ENCODE measurements at regions not wholly inside any gene's neighbourhood (a gene's known extent, or its start where the extent isn't known, plus 50 kb on each side); places are given as distances from the start of the nearest gene placed in this dataset.

DNA sequence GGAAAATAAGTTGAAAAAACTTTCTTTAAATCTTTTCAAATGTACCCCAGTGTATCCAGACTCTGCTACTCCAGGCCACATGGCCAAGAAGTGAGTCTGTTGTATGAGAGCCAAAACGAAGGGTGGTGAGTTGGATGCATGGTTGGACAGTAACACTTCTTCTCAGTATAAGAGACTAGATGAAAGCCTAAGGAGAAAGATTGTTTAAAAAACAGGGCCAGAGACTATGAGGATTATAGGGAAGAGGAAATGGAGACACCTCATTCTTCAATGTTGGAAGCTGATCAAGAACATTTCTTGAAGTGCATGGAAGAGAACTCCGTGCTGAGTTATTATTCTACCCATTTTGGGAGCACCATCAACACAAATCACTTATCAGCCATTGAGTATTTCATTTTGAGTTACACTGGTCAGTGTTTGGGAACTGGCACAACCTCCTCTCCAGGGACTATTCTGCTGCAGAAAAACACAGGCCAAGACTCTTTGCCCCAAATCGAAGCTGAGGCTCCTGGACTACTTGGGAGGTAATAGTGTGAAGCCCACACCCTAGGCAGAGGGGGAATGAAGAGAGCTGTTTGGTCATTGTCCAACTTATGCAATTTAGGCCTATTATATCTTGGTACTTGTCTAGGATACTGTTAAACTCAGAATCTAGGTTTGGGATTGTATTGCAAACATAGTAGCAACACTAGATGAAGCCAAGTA, 123.0 kb upstream of the SEC61G start:
- no peaks in the 10 kb centered on the region for H3K27me3 ChIP-seq
- no peak overlapping the region for H3K27ac ChIP-seq
- no peak overlapping the region for H3K4me3 ChIP-seq
- H3K4me1 ChIP-seq, result no peaks in the 10 kb centered on the region
- H3K36me3 ChIP-seq, result no peaks in the 10 kb centered on the region
- no peak for DNase-seq
- H3K9me3 ChIP-seq, result no peaks in the 10 kb centered on the region
- TF ChIP-seq, protein P1, sequence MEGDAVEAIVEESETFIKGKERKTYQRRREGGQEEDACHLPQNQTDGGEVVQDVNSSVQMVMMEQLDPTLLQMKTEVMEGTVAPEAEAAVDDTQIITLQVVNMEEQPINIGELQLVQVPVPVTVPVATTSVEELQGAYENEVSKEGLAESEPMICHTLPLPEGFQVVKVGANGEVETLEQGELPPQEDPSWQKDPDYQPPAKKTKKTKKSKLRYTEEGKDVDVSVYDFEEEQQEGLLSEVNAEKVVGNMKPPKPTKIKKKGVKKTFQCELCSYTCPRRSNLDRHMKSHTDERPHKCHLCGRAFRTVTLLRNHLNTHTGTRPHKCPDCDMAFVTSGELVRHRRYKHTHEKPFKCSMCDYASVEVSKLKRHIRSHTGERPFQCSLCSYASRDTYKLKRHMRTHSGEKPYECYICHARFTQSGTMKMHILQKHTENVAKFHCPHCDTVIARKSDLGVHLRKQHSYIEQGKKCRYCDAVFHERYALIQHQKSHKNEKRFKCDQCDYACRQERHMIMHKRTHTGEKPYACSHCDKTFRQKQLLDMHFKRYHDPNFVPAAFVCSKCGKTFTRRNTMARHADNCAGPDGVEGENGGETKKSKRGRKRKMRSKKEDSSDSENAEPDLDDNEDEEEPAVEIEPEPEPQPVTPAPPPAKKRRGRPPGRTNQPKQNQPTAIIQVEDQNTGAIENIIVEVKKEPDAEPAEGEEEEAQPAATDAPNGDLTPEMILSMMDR (IDR thresholded peaks at IDR 0.05), result no peak
- intact Hi-C loops (cut with DNase I; ENCODE audit: low total_unique reads), result no loop called here

DNA sequence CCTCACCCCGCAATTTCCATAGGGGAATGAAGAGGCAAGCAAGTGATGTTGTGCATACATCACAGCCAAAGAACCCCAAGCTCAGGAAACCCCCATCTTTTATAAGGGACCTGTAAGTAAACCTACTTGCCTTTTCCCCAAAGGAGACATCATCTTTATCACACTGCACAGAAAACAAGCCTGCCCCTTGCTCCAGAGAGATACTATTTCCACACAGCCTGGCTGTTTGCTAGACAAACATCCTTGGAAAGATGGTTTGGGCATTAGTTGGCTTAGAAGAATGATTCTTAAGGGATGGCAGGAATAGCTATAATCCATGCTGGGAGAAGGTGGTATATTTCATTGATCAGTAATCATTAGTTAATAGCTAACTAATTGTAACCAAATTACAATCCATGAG, 123.7 kb upstream of the SEC61G start:
- H3K27ac ChIP-seq, result no peak overlapping the region
- H3K36me3 ChIP-seq, result no peaks in the 10 kb centered on the region
- H3K4me3 ChIP-seq, result no peak overlapping the region
- H3K27me3 ChIP-seq, result no peaks in the 10 kb centered on the region
- no peaks in the 10 kb centered on the region for H3K9me3 ChIP-seq
- intact Hi-C loops (cut with DNase I; ENCODE audit: low total_unique reads), result no loop called here
- DNase-seq, result no peak
- H3K4me1 ChIP-seq, result no peaks in the 10 kb centered on the region
- TF ChIP-seq, protein P1 (IDR thresholded peaks at IDR 0.05), result no peak

DNA sequence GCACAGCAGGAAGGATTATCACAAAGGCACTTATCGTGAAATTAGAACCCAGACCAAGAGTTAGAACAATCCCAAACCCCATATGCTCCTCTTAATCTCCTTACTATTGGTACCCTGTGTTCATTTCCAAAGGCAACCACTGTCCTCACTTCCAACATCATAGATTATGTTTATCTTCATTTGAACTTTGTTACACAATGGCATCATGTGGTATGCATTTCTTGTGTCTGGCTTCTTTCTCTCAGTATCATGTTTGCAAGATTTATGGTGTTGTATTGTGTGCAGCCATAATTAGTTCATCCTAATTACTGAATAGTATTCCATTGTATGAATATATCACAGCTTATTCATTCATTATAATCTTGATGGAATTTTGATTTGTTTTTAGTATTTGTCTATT, 124.6 kb upstream of the SEC61G start:
- intact Hi-C loops (cut with DNase I; ENCODE audit: low total_unique reads), result no loop called here
- no peaks in the 10 kb centered on the region for H3K27me3 ChIP-seq
- TF ChIP-seq, protein P1 (IDR thresholded peaks at IDR 0.05), result no peak
- no peak overlapping the region for H3K27ac ChIP-seq
- H3K36me3 ChIP-seq, result no peaks in the 10 kb centered on the region
- H3K4me3 ChIP-seq, result no peak overlapping the region
- H3K4me1 ChIP-seq, result peaks cover 0 to 4% (median 2%) of the 10 kb centered on the region in 4 donors
- H3K9me3 ChIP-seq, result no peaks in the 10 kb centered on the region
- DNase-seq, result no peak

DNA sequence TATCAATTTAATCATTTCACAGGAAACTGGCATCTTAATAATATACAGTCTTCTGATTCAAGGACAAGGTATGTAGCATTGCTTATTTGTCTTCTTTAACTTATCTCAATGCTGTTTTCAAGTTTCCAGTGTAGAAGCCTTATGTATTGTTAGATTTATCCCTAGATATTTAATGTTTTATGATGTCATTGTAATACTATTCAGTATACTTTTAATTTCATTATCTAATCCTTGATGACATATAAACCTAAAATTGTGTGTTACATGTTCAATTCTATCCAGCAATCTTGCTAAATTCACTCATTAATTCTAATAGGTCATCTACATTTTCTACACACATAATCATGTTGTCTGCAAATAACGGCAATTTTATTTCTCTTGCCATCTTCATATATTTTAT, 126.3 kb upstream of the SEC61G start:
- Histone ChIP-seq H3K36me3 (no peaks in the 10 kb centered on the region), H3K27ac (no peak overlapping the region), H3K4me3 (no peak overlapping the region), H3K4me1 (peaks cover 0 to 6% (median 3%) of the 10 kb centered on the region in 4 donors), H3K9me3 (no peaks in the 10 kb centered on the region), H3K27me3 (peaks cover 0 to 3% of the 10 kb centered on the region in 2 donors)
- intact Hi-C loops (cut with DNase I; ENCODE audit: low total_unique reads), result no loop called here
- TF ChIP-seq, protein P1 (IDR thresholded peaks at IDR 0.05), result no peak
- DNase-seq, result no peak

DNA sequence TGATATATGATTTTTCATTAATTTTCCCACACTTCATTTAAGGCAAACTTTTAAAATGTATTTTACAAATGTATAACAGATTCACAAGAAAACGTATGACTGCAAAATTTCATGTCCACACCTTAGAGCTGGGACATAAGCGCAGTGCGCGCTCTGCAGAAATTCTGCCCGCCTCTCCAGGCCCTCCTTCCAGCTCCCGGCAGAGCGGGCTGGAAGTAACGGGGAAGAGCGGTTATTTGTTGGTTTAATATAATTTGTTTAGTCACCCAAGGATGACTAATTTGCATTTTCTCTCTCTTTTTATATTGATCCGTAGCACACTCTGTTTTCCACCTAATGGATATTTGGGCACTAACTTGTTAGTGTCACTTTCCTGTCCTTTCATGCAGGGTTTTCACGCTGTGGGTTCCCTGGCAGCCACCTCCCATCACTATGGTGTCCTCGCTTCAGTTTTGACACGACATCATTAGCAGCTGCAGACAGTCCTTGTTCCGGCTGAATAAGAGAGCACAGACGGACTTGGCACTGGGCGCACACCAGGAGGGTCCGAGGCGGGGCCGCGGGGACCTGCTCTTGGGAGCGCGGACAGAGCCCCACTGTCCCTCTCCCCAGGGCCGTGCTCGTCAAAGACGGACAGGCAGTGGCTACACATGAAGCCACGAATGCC, 129.2 kb upstream of the SEC61G start:
- Histone ChIP-seq H3K36me3 (no peaks in the 10 kb centered on the region), H3K9me3 (no peaks in the 10 kb centered on the region), H3K4me1 (peaks cover 0 to 6% (median 3%) of the 10 kb centered on the region in 4 donors), H3K27me3 (peaks cover 0 to 3% of the 10 kb centered on the region in 2 donors), H3K4me3 (peak overlapping the region in 1 of 2 donors; percentile 12), H3K27ac (no peak overlapping the region)
- TF ChIP-seq, protein P1 (IDR thresholded peaks at IDR 0.05), result no peak
- intact Hi-C loops (cut with DNase I; ENCODE audit: low total_unique reads), result no loop called here
- no peak for DNase-seq

Data from tibial artery (tissue), 4 donors.